Mesenchymal stem cell (in vitro differentiated cells and primary cell): ENCODE measurements at regions not wholly inside any gene's neighbourhood (a gene's known extent, or its start where the extent isn't known, plus 50 kb on each side); places are given as distances from the start of the nearest gene placed in this dataset.

Source experiments
- DNase-seq: peaks from one replicate; pipeline ENCODE4 v3.0.0-alpha.2; 2013
- H2AFZ ChIP-seq: one replicate; pipeline ENCODE4 v1.6.1; 2013; ENCODE audit warnings: low read depth, mild to moderate bottlenecking, control low read depth, inconsistent platforms, low read length, moderate library complexity
- H2AK5ac ChIP-seq: 2 replicates; pipeline ENCODE4 v1.6.1; 2013; ENCODE audit warnings: low read length, moderate library complexity, mild to moderate bottlenecking, inconsistent platforms; ENCODE audit not compliant: severe bottlenecking
- H2BK120ac ChIP-seq: one replicate; pipeline ENCODE4 v1.6.1; 2013; ENCODE audit warnings: low read depth, mild to moderate bottlenecking, inconsistent platforms, low read length, moderate library complexity
- H2BK12ac ChIP-seq, 2 experiments: one replicate each; pipeline ENCODE4 v1.6.1; 2013; ENCODE audit warnings: inconsistent platforms in 2 of 2, low read length in 2 of 2, mild to moderate bottlenecking in 2 of 2, moderate library complexity in 2 of 2, control low read depth in 1 of 2
- H2BK15ac ChIP-seq: one replicate; pipeline ENCODE4 v1.6.1; 2013; ENCODE audit warnings: mild to moderate bottlenecking, low read depth, inconsistent platforms; ENCODE audit not compliant: poor library complexity, severe bottlenecking
- H2BK5ac ChIP-seq: 2 replicates; pipeline ENCODE4 v1.6.1; 2013; ENCODE audit warnings: low read depth, mild to moderate bottlenecking, low read length, control low read depth, inconsistent platforms; ENCODE audit not compliant: poor library complexity, severe bottlenecking
- H3K14ac ChIP-seq, 2 experiments: one replicate each; pipeline ENCODE4 v1.6.1; 2013; ENCODE audit warnings: inconsistent platforms in 2 of 2, low read length in 2 of 2, control low read depth in 1 of 2, mild to moderate bottlenecking in 1 of 2, moderate library complexity in 1 of 2
- H3K18ac ChIP-seq, 2 experiments: one replicate each; pipeline ENCODE4 v1.6.1; 2013; ENCODE audit warnings: inconsistent platforms in 2 of 2, low read length in 2 of 2, control low read depth in 1 of 2, low read depth in 1 of 2, mild to moderate bottlenecking in 1 of 2
- H3K23ac ChIP-seq, 2 experiments: one replicate each; pipeline ENCODE4 v1.6.1; 2013; ENCODE audit warnings: inconsistent platforms in 2 of 2, low read length in 2 of 2, mild to moderate bottlenecking in 2 of 2, moderate library complexity in 2 of 2, control low read depth in 1 of 2
- H3K27ac ChIP-seq: 2 replicates; pipeline ENCODE4 v1.5.1; 2013; ENCODE audit warnings: mild to moderate bottlenecking, moderate library complexity, low read length, control low read depth, inconsistent platforms; ENCODE audit not compliant: poor library complexity, severe bottlenecking
- H3K27me3 ChIP-seq, 2 experiments: 2 replicates each; pipeline versions ENCODE4 v1.6.1 to v1.7.0; 2013; ENCODE audit warnings: low read length in 2 of 2, mild to moderate bottlenecking in 2 of 2, moderate library complexity in 2 of 2, control low read depth in 1 of 2, inconsistent platforms in 1 of 2; ENCODE audit not compliant: control insufficient read depth in 1 of 2, insufficient read depth in 1 of 2
- H3K36me3 ChIP-seq, 2 experiments: 2 replicates each; pipeline versions ENCODE4 v1.6.1 to v1.7.0; 2013; ENCODE audit warnings: low read length in 2 of 2, control low read depth in 1 of 2, inconsistent platforms in 1 of 2, low read depth in 1 of 2, mild to moderate bottlenecking in 1 of 2; ENCODE audit not compliant: insufficient read depth in 2 of 2, control insufficient read depth in 1 of 2
- H3K4ac ChIP-seq, 2 experiments: one replicate each; pipeline ENCODE4 v1.6.1; 2013; ENCODE audit warnings: inconsistent platforms in 2 of 2, low read length in 2 of 2, mild to moderate bottlenecking in 2 of 2, moderate library complexity in 2 of 2, control low read depth in 1 of 2, low read depth in 1 of 2
- H3K4me1 ChIP-seq: 2 replicates; pipeline ENCODE4 v1.6.1; 2013; ENCODE audit warnings: low read depth, low read length, control low read depth; ENCODE audit not compliant: control insufficient read depth, insufficient read depth
- H3K4me2 ChIP-seq: 2 replicates; pipeline ENCODE4 v1.6.1; 2013; ENCODE audit warnings: low read length, mild to moderate bottlenecking, inconsistent platforms; ENCODE audit not compliant: poor library complexity, severe bottlenecking
- H3K4me3 ChIP-seq, 2 experiments: 2 replicates each; pipeline versions ENCODE4 v1.5.1 to v1.7.0; 2013; ENCODE audit warnings: low read length in 2 of 2, mild to moderate bottlenecking in 2 of 2, control low read depth in 1 of 2, low read depth in 1 of 2; ENCODE audit not compliant: insufficient read depth in 1 of 2
- H3K79me1 ChIP-seq: replicated peaks from 2 replicates; pipeline ENCODE4 v1.6.1; 2013; ENCODE audit warnings: mild to moderate bottlenecking, control low read depth, low read length, inconsistent platforms; ENCODE audit not compliant: poor library complexity, severe bottlenecking
- H3K9ac ChIP-seq: 2 replicates; pipeline ENCODE4 v1.7.0; 2013; ENCODE audit warnings: mild to moderate bottlenecking, low read length, moderate library complexity
- H3K9me3 ChIP-seq: 2 replicates; pipeline ENCODE4 v1.7.0; 2013; ENCODE audit warnings: mild to moderate bottlenecking, low read length; ENCODE audit not compliant: control insufficient read depth
- H4K8ac ChIP-seq: one replicate; pipeline ENCODE4 v1.6.1; 2013; ENCODE audit warnings: inconsistent platforms, mild to moderate bottlenecking, low read length, moderate library complexity
- H4K91ac ChIP-seq: one replicate; pipeline ENCODE4 v1.6.1; 2013; ENCODE audit warnings: mild to moderate bottlenecking, low read length, inconsistent platforms
- whole genome bisulfite sequencing: methylation state at CpG from one replicate; pipeline ENCODE4 v1.1.7; 2013; ENCODE audit warnings: mixed read lengths; 5-methylcytosine and 5-hydroxymethylcytosine counted together

DNA sequence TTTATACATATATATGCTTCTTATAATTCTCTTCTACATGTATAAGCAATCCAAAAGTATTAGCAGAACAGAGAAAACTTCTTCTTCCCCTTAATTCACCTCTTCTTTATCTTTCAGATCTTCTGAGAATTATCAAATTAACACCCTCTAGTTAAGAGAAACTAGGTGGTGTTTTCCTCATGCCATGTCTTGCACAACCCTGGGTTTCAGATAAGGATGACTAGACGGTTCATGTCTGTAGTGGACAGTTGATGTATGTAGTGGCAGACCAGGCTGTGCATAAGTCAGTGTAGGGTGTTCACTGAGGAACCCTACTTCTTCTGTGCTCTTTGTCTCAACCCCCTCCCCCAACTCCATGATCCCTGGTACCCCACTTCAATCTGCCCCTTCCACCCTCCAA lies 187.3 kb downstream of the SAMD5 start:
- H2BK15ac ChIP-seq = no peak overlapping the region
- H2BK120ac ChIP-seq = no peak overlapping the region
- H3K27me3 ChIP-seq = no peaks in the 10 kb centered on the region

GRCh38 chr6:147699140-147699539 lies 190.7 kb downstream of the SAMD5 start:
- Histone ChIP-seq H3K4me1 (peaks cover 3% of the 10 kb centered on the region), H3K23ac (no peak overlapping the region), H3K36me3 (no peaks in the 10 kb centered on the region), H3K9ac (no peak overlapping the region), H3K4me2 (no peak overlapping the region), H4K8ac (no peak overlapping the region), H3K18ac (peak overlapping the region in 1 of 2 experiments; percentile 71), H4K91ac (no peak overlapping the region), H2AK5ac (no peak overlapping the region), H2BK15ac (no peak overlapping the region), H3K4ac (no peak overlapping the region), H2BK120ac (no peak overlapping the region), H2BK12ac (peak overlapping the region in 1 of 2 experiments; percentile 12), H3K27ac (no peak overlapping the region), H3K9me3 (no peaks in the 10 kb centered on the region), H3K27me3 (no peaks in the 10 kb centered on the region), H3K14ac (no peak overlapping the region), H2AFZ (no peak overlapping the region), H3K79me1 (no peaks in the 10 kb centered on the region), H2BK5ac (no peak overlapping the region), H3K4me3 (no peak overlapping the region)
- WGBS = 100% methylated on average over 1 of the region's 2 CpGs
- no peak for DNase-seq

More for the DNA sequence above, 187.3 kb downstream of the SAMD5 start:
- H3K14ac ChIP-seq = no peak overlapping the region
- 80% methylated on average over 1 of the region's 1 CpG for WGBS
- no peak overlapping the region for H2BK12ac ChIP-seq
- H3K9ac ChIP-seq = no peak overlapping the region
- H3K9me3 ChIP-seq = no peaks in the 10 kb centered on the region
- H2BK5ac ChIP-seq = no peak overlapping the region
- no peak overlapping the region for H3K4me3 ChIP-seq
- H3K4me1 ChIP-seq = peaks cover 3% of the 10 kb centered on the region
- H3K4me2 ChIP-seq = no peak overlapping the region
- H4K91ac ChIP-seq = no peak overlapping the region
- no peak overlapping the region for H4K8ac ChIP-seq
- no peak overlapping the region for H3K27ac ChIP-seq
- H3K79me1 ChIP-seq = no peaks in the 10 kb centered on the region
- no peaks in the 10 kb centered on the region for H3K36me3 ChIP-seq
- H3K23ac ChIP-seq = no peak overlapping the region
- no peak overlapping the region for H2AK5ac ChIP-seq
- DNase-seq = no peak
- no peak overlapping the region for H2AFZ ChIP-seq
- no peak overlapping the region for H3K18ac ChIP-seq
- H3K4ac ChIP-seq = no peak overlapping the region

- H3K9me3 ChIP-seq = no peaks in the 10 kb centered on the region
- H3K4me2 ChIP-seq = no peak overlapping the region
- H3K23ac ChIP-seq = no peak overlapping the region
- no peak overlapping the region for H3K9ac ChIP-seq
- WGBS = 0% methylated on average over 2 of the region's 4 CpGs
- no peak overlapping the region for H3K4me3 ChIP-seq
- no peaks in the 10 kb centered on the region for H3K27me3 ChIP-seq
- no peak overlapping the region for H2BK12ac ChIP-seq
- no peak overlapping the region for H4K8ac ChIP-seq
- no peaks in the 10 kb centered on the region for H3K36me3 ChIP-seq
- no peak overlapping the region for H2BK15ac ChIP-seq
- no peaks in the 10 kb centered on the region for H3K79me1 ChIP-seq
- no peak overlapping the region for H3K27ac ChIP-seq
- H3K4ac ChIP-seq = no peak overlapping the region
- DNase-seq = peak; percentile 68
- no peak overlapping the region for H4K91ac ChIP-seq
- H2BK5ac ChIP-seq = no peak overlapping the region
- H2BK120ac ChIP-seq = no peak overlapping the region
- no peak overlapping the region for H2AFZ ChIP-seq
- H3K14ac ChIP-seq = no peak overlapping the region
- H2AK5ac ChIP-seq = no peak overlapping the region
- peaks cover 3% of the 10 kb centered on the region for H3K4me1 ChIP-seq
- H3K18ac ChIP-seq = no peak overlapping the region
These were observed 191.1 kb downstream of the SAMD5 start for GRCh38 chr6:147699637-147700036.

DNA sequence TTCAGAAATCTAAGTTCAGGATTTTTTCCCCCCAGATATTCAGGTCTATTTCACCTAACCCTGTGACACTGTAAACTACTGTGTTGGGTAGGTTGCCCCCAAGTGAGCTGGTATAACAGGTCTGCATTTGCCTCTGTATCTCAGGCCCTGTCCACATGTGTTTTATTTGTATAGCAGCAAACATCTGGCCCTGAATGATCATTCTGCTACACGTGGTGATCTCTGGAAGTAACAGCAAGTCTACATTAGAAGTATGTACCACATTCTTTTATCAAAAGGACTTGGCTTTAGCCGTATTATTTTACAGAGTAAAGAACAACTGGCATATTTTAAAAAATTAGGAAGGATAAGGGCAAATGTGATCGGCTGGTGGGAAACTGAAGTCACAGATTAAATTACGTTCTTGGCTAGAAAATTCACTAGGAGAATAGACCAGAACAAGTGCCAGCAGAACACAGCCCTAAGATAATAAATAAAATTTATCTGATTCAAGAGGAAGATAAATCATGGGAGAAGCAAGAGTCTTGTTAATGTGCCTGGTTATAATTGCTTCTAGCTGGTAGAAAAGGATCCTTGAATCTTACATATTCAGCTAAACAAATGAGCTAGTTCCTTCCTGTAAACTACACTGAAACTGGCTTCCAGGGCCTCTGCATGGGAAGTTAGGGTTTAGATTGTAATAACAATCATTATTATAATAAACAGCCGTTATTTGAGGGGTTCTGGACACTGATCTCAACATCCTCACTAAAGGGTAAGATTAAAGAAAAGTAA lies 192.1 kb downstream of the SAMD5 start:
- Histone ChIP-seq H3K27me3 (no peaks in the 10 kb centered on the region), H3K14ac (no peak overlapping the region), H3K27ac (no peak overlapping the region), H4K8ac (peak overlapping the region; percentile 57), H2AFZ (no peak overlapping the region), H3K4me1 (peaks cover 3% of the 10 kb centered on the region), H3K18ac (no peak overlapping the region), H3K79me1 (no peaks in the 10 kb centered on the region), H4K91ac (no peak overlapping the region), H3K4me3 (no peak overlapping the region), H3K4ac (no peak overlapping the region), H2BK5ac (no peak overlapping the region), H2BK15ac (no peak overlapping the region), H2BK12ac (no peak overlapping the region), H3K23ac (no peak overlapping the region), H2BK120ac (no peak overlapping the region), H3K9me3 (no peaks in the 10 kb centered on the region), H3K36me3 (no peaks in the 10 kb centered on the region), H3K9ac (no peak overlapping the region), H3K4me2 (no peak overlapping the region), H2AK5ac (no peak overlapping the region)
- peak; percentile 31 for DNase-seq
- WGBS = 42% methylated on average over 2 of the region's 5 CpGs
